Tibial artery (tissue), 4 donors: ENCODE measurements at regions not wholly inside any gene's neighbourhood (a gene's known extent, or its start where the extent isn't known, plus 50 kb on each side); places are given as distances from the start of the nearest gene placed in this dataset.

Experiments used
- DNase-seq, 2 donors: peaks; one replicate each; pipeline ENCODE4 v3.0.0-alpha.2; 2019
- H3K27ac ChIP-seq, 2 donors: fragments of 200-600 bp; sonication (generic) in 1 of 2; 1 replicate in 1 of 2; 2 replicates in 1 of 2; pipeline ENCODE4 v1.5.1; 2018 to 2019; ENCODE audit warnings: mild to moderate bottlenecking in 1 of 2
- H3K27me3 ChIP-seq, 2 donors: fragments of 200-600 bp; sonication (generic) in 1 of 2; one replicate each; pipeline versions ENCODE4 v1.5.1 to v1.6.0; 2016 to 2019
- H3K36me3 ChIP-seq, 3 donors: fragments of 200-600 bp; sonication (generic) in 2 of 3; one replicate each; pipeline ENCODE4 v1.5.1; 2016 to 2019; ENCODE audit warnings: mild to moderate bottlenecking in 2 of 3
- H3K4me1 ChIP-seq, 4 donors: fragments of 200-600 bp; sonication (generic) in 2 of 4; 1 replicate in 3 of 4; 2 replicates in 1 of 4; pipeline ENCODE4 v1.5.1; 2016 to 2019
- H3K4me3 ChIP-seq, 2 donors: fragments of 200-600 bp; sonication (generic) in 1 of 2; 1 replicate in 1 of 2; 2 replicates in 1 of 2; pipeline ENCODE4 v1.5.1; 2018 to 2019; ENCODE audit warnings: mild to moderate bottlenecking in 2 of 2
- H3K9me3 ChIP-seq, 3 donors: fragments of 200-600 bp; sonication (generic) in 1 of 3; one replicate each; pipeline ENCODE4 v1.5.1; 2016 to 2019
- CTCF ChIP-seq, 2 experiments: fragments of 200-600 bp in 1 of 2; fragments of 450-650 bp in 1 of 2; IDR thresholded peaks; one replicate each; pipeline ENCODE4 v1.5.1; 2017 to 2019; ENCODE audit warnings: antibody characterized with exemption in 2 of 2, mild to moderate bottlenecking in 1 of 2, moderate library complexity in 1 of 2
- intact Hi-C: fragments of 100-400 bp; cut with DNase I; formaldehyde crosslinking; loops from one replicate; pipeline ENCODE4 v1.15.0; 2023; ENCODE audit warnings: low total_unique reads

GRCh38 chr13:59300355-59301173 is 863.2 kb downstream of the DIAPH3 start:
- Histone ChIP-seq H3K4me3 (no peak overlapping the region), H3K36me3 (no peaks in the 10 kb centered on the region), H3K27me3 (no peaks in the 10 kb centered on the region), H3K27ac (no peak overlapping the region), H3K9me3 (peaks cover 0 to 5% (median 0%) of the 10 kb centered on the region in 3 donors), H3K4me1 (no peaks in the 10 kb centered on the region)
- intact Hi-C loops: no loop called here
- no peak for DNase-seq
- no peak for TF ChIP-seq CTCF (IDR thresholded peaks at IDR 0.05)

- Histone ChIP-seq H3K4me3 (no peak overlapping the region), H3K36me3 (no peaks in the 10 kb centered on the region), H3K27ac (no peak overlapping the region), H3K4me1 (no peaks in the 10 kb centered on the region), H3K9me3 (peaks cover 0 to 3% (median 0%) of the 10 kb centered on the region in 3 donors), H3K27me3 (no peaks in the 10 kb centered on the region)
- TF ChIP-seq CTCF (IDR thresholded peaks at IDR 0.05): no peak
- intact Hi-C loops: no loop called here
- DNase-seq: no peak
Observed at GRCh38 chr13:59301174-59301567, 862.6 kb downstream of the DIAPH3 start.

GRCh38 chr13:59303433-59303832 is 860.3 kb downstream of the DIAPH3 start:
- H3K27me3 ChIP-seq: no peaks in the 10 kb centered on the region
- H3K36me3 ChIP-seq: no peaks in the 10 kb centered on the region
- no peaks in the 10 kb centered on the region for H3K4me1 ChIP-seq
- H3K4me3 ChIP-seq: no peak overlapping the region
- no peak overlapping the region for H3K27ac ChIP-seq
- intact Hi-C loops: no loop called here
- no peak for DNase-seq
- H3K9me3 ChIP-seq: no peaks in the 10 kb centered on the region
- TF ChIP-seq CTCF (IDR thresholded peaks at IDR 0.05): no peak

- H3K27me3 ChIP-seq: no peaks in the 10 kb centered on the region
- DNase-seq: no peak
- no peak for TF ChIP-seq CTCF (IDR thresholded peaks at IDR 0.05)
- no peaks in the 10 kb centered on the region for H3K9me3 ChIP-seq
- H3K36me3 ChIP-seq: no peaks in the 10 kb centered on the region
- H3K4me1 ChIP-seq: no peaks in the 10 kb centered on the region
- intact Hi-C loops: no loop called here
- no peak overlapping the region for H3K27ac ChIP-seq
- H3K4me3 ChIP-seq: no peak overlapping the region
Observed at GRCh38 chr13:59304596-59304995, 859.1 kb downstream of the DIAPH3 start.

- Histone ChIP-seq H3K4me1 (no peaks in the 10 kb centered on the region), H3K36me3 (no peaks in the 10 kb centered on the region), H3K27me3 (no peaks in the 10 kb centered on the region), H3K4me3 (no peak overlapping the region), H3K9me3 (no peaks in the 10 kb centered on the region), H3K27ac (no peak overlapping the region)
- TF ChIP-seq CTCF (IDR thresholded peaks at IDR 0.05): no peak
- DNase-seq: no peak
- intact Hi-C loops: no loop called here
Observed at GRCh38 chr13:59305896-59306295, 857.8 kb downstream of the DIAPH3 start.
